SK-N-SH treated with all-trans-retinoic acid at 6 μM for 48 hours (cell line): ENCODE measurements at regions not wholly inside any gene's neighbourhood (a gene's known extent, or its start where the extent isn't known, plus 50 kb on each side); places are given as distances from the start of the nearest gene placed in this dataset.

ENCODE experiments used
- ARNTL ChIP-seq: fragments of 450-650 bp; formaldehyde crosslinking; IDR thresholded peaks from 2 replicates; pipeline ENCODE4 v1.5.0; 2020; ENCODE audit warnings: low read depth, mild to moderate bottlenecking, moderate library complexity, borderline replicate concordance
- GLIS3 ChIP-seq: fragments of 250-450 bp; sonication (Bioruptor Pico); IDR thresholded peaks from 2 replicates; pipeline ENCODE4 v1.5.0; 2020; ENCODE audit warnings: mild to moderate bottlenecking, moderate library complexity
- RARB ChIP-seq: fragments of 250-450 bp; sonication (Bioruptor Pico); IDR thresholded peaks from 2 replicates; pipeline ENCODE4 v1.8.0; 2021; ENCODE audit warnings: mild to moderate bottlenecking, moderate library complexity
- TCF4 ChIP-seq: fragments of 250-450 bp; sonication (Bioruptor Pico); IDR thresholded peaks from 2 replicates; pipeline ENCODE4 v1.8.0; 2021; ENCODE audit warnings: mild to moderate bottlenecking, moderate library complexity, borderline replicate concordance
- TOX ChIP-seq: fragments of 250-450 bp; sonication (Bioruptor Pico); IDR thresholded peaks from 2 replicates; pipeline ENCODE4 v1.8.0; 2021; ENCODE audit warnings: mild to moderate bottlenecking, moderate library complexity, borderline replicate concordance
- ZC3H10 ChIP-seq: fragments of 250-450 bp; sonication (Bioruptor Pico); IDR thresholded peaks from 2 replicates; pipeline ENCODE4 v1.5.1; 2021; ENCODE audit warnings: mild to moderate bottlenecking, moderate library complexity
- ZFP3 ChIP-seq: fragments of 250-450 bp; sonication (Bioruptor Pico); IDR thresholded peaks from 2 replicates; pipeline ENCODE4 v1.5.0; 2020; ENCODE audit warnings: mild to moderate bottlenecking, moderate library complexity

- TF ChIP-seq ARNTL (CRISPR knock-in tag) (no peak), GLIS3 (CRISPR knock-in tag) (no peak), TOX (CRISPR knock-in tag) (no peak), RARB (no peak), TCF4 (CRISPR knock-in tag) (no peak), ZC3H10 (no peak), ZFP3 (CRISPR knock-in tag) (no peak)
These were observed 161.4 kb upstream of the DIO3 start for GRCh38 chr14:101399737-101400517.
